ENCODE measurements at regions not wholly inside any gene's neighbourhood (a gene's known extent, or its start where the extent isn't known, plus 50 kb on each side); places are given as distances from the start of the nearest gene placed in this dataset.
A peak's percentile ranks its signal among the peaks of the same experiment; 100 is the strongest.
"Not testable (repeated sequence)": the region's sequence is repeated elsewhere in the genome, so short reads cannot be mapped to it uniquely, and the experiment has no call there.

DNA sequence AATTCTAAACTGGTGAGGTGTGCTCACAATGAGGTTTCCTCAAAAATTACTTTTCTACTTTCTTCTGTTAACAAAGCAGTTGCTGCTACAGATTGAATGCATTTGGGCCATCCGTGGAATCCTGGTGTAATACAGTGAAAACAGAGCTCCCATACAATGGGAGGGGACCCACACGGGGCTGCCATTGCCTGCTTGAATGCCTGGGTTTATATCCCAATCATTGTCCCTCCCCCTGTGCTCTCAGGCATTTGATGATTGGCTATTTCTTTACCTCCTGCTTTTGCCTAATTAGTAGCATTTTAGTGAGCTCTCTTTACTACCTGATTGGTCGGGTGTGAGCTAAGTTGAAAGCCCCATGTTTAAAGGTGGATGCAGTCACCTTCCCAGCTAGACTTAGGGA, 52.9 kb upstream of the CSF1 start:
- not testable (repeated sequence) for DNase-seq (ENCODE audit: low read depth)

GRCh38 chr1:109855986-109856385, 54.7 kb upstream of the CSF1 start:
- DNase-seq (ENCODE audit: low read depth): not testable (repeated sequence)

DNA sequence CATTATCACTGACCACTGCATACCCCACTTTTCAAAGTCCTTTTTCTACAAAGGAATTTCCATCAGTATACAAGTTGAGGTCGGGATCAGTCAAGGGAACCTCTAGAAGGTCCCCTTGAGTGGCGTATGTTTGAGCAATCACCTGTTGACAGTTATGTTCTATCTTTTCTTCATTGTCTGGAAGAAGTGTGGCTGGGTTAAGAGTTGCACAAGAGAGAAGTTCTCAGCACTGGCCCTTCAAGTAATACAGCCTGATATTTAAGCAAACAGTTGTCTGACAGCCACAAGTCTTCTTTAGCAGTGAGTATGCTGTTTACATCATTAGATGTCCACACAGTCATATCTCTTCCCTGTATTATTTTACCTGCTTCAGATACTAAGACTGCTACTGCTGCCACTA, 56.7 kb upstream of the CSF1 start:
- DNase-seq (ENCODE audit: low read depth): not testable (repeated sequence)

- peak; percentile 14 for DNase-seq (ENCODE audit: low read depth)
Observed at GRCh38 chr1:109852221-109853015, 58.2 kb upstream of the CSF1 start.

- no peak for DNase-seq (ENCODE audit: low read depth)
Observed at GRCh38 chr1:109850827-109851226, 59.8 kb upstream of the CSF1 start.

- DNase-seq (ENCODE audit: low read depth): no peak
Observed at GRCh38 chr1:109850194-109850593, 60.5 kb upstream of the CSF1 start.

GRCh38 chr1:109849655-109850054, 61.0 kb upstream of the CSF1 start:
- DNase-seq (ENCODE audit: low read depth): no peak

- DNase-seq (ENCODE audit: low read depth): no peak
Observed at GRCh38 chr1:109847251-109847650, 63.4 kb upstream of the CSF1 start.

DNA sequence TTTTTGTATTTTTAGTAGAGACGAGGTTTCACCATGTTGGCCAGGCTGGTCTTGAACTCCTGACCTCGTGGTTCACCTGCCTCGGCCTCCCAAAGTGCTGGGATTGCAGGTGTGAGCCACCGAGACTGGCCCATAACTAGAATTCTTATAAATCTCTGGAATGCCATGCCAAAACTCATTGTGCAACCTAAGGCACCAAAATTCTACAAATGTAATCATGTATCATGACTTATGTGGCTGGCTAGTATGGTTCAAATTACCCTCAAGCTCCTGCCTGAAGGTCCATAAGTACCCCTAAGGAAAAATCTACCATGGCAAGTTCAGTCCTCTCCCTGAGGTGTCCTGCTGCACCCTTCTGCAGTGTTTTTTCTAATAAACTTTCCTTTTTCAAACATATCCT, 63.8 kb upstream of the CSF1 start:
- peak; percentile 55 for DNase-seq (ENCODE audit: low read depth)

GRCh38 chr1:109846162-109846561, 64.5 kb upstream of the CSF1 start:
- DNase-seq (ENCODE audit: low read depth): no peak

DNA sequence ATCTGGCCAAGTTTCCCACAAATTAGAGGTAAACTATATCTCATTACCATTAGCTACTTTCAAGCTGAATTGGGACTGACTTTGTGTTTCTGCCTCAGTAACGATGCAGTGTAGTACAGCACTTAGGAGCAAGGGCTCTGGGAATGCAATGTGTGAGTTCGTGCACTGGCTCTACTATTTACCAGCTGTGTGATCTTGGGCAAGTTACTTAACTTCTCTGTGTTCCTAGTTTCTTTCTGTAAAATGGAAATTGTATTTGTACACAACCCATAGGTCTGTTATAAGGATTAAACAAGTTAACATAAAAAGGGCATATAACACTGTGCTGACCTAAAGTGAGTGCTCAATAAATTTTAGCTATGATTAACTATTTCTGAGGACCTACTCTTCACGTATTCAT, 65.0 kb upstream of the CSF1 start:
- DNase-seq (ENCODE audit: low read depth): no peak

DNA sequence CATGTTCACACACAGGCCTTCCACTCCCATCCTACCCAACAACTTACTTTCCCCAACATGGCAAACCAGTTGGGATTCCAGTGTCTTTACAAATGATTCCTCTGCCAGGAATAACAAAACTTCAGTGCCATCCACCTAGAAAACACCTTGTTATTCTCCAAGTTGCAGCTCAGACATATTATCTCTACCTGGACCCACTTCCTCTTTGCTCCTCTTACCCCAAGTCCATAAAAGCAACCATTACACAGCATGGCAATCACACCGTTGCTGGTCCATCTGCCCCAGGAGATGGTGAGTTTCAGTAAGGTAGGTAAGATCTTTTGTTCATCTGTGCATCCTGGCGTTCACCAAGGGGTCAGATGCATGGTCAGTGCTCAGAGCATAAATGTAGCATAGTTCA, 66.0 kb upstream of the CSF1 start:
- no peak for DNase-seq (ENCODE audit: low read depth)

- no peak for DNase-seq (ENCODE audit: low read depth)
Observed at GRCh38 chr1:109840011-109840629, 70.5 kb upstream of the CSF1 start.

- DNase-seq (ENCODE audit: low read depth): not testable (repeated sequence)
Observed at GRCh38 chr1:109839276-109839675, 71.4 kb upstream of the CSF1 start.

GRCh38 chr1:109838838-109839240, 71.8 kb upstream of the CSF1 start:
- no peak for DNase-seq (ENCODE audit: low read depth)

DNA sequence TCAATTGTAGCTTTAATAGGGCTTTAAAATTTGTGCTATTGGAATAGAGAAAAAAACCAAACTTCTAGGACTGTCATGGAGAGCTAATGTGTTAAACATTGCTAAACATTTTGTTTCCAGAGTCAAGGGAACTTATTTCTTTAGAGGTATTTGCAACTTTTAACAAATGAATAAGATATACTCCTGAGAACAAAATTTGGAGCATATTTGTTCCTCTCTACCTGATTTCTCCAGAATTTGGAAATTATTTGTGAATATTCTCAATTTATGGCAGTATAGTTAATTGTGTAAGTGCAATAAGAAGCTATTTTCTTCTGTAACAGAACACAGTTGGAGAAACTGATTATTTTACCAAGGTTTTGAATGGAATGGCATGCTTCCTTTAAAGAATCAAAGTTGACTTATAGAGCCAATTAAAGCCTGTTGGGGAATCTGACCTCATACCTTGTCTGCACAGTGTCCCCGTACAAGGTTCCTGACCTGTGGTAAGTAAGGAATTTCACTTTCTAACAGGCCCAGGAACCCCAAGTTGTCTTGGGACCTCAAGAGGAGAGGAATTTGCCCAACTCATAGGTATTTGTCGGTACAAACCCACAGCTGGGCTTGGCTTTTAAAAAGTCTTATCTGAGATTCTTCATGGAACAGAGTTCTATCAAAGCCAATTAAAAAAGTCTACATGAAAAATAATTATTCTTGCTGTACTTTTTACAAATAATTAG, 72.6 kb upstream of the CSF1 start:
- no peak for DNase-seq (ENCODE audit: low read depth)

DNA sequence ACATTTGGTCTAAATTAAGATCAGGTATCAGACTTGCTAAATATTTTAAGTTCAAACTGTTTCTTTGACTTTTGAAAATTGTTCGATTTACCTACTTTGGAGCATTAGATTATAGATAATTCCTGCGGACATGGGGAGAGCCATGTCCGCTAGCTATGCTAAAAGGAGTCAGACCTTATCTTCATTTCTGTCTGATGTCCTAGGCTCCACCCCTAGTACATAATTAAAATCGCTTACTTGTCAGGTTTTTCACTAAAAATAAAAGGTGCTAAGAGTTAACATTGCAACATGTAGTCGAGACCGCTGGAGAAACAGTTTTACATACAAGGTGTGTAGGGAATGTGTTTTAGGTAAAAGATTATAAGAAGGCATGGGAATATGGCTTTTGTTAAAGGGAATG, 71.9 kb upstream of the EPS8L3 start:
- not testable (repeated sequence) for DNase-seq (ENCODE audit: low read depth)

- DNase-seq (ENCODE audit: low read depth): no peak
Observed at GRCh38 chr1:109834951-109835350, 71.2 kb upstream of the EPS8L3 start.

GRCh38 chr1:109832945-109833344, 69.2 kb upstream of the EPS8L3 start:
- DNase-seq (ENCODE audit: low read depth): no peak

DNA sequence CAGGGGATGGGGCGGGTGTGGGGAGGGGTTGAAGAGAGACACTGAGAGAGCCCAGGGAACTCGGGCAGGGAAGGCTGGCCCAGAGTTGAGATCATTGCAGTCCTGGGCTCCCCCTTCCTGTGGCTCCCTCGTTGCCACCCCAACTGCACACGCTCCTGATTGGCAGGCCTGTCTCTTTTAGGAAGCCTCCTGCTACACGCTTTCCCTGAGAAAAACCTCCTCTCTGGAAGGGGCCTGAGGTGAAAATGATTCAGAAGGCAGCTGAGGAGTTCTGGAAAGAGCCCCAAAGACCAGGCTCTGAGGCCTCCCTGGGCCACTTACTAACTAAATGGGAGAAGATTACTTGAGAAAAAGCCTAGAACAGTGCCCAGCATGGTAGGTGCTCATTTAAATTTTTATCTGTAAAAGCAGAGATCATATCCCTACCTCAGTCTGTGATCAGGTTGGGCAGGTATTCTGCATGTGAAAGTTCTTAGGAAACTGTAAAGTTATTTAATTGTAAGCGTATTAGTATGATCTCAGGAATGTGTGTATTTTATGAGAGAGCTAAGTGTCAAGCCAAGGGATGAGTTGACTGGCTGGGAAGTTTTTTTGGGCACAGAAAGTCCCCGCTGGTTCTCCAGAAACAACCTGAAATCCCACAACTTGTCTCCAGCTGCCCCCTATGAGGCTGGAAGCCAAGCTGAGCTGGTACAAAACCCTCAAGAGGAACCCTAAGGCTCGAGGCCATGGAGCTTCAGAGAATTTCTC, 65.2 kb upstream of the EPS8L3 start:
- no peak for DNase-seq (ENCODE audit: low read depth)

- DNase-seq (ENCODE audit: low read depth): no peak
Observed at GRCh38 chr1:109827986-109828385, 64.3 kb upstream of the EPS8L3 start.

- DNase-seq (ENCODE audit: low read depth): peak; percentile 58
Observed at GRCh38 chr1:109827466-109827865, 63.7 kb upstream of the EPS8L3 start.
